NCI-H1694 treated with DMSO at 0.1 percent for 48 hours (cell line): ENCODE measurements at regions not wholly inside any gene's neighbourhood (a gene's known extent, or its start where the extent isn't known, plus 50 kb on each side); places are given as distances from the start of the nearest gene placed in this dataset.

Experiments
- DNase-seq: peaks from one replicate; lab custom pipeline; 2025; lab: John Stamatoyannopoulos, UW

GRCh38 chr16:65622871-65623270 lies 501.0 kb upstream of the CDH11 start:
- DNase-seq, result no peak

- DNase-seq, result no peak
Observed at GRCh38 chr16:65622151-65622550, 500.3 kb upstream of the CDH11 start.

GRCh38 chr16:65621640-65622039 lies 499.8 kb upstream of the CDH11 start:
- no peak for DNase-seq

- DNase-seq, result no peak
Observed at GRCh38 chr16:65619606-65620005, 497.7 kb upstream of the CDH11 start.

- DNase-seq, result no peak
Observed at GRCh38 chr16:65618931-65619330, 497.1 kb upstream of the CDH11 start.

- no peak for DNase-seq
Observed at GRCh38 chr16:65618333-65618732, 496.5 kb upstream of the CDH11 start.

- DNase-seq, result no peak
Observed at GRCh38 chr16:65617421-65617820, 495.6 kb upstream of the CDH11 start.

- DNase-seq, result no peak
Observed at GRCh38 chr16:65608455-65608854, 486.6 kb upstream of the CDH11 start.

- no peak for DNase-seq
Observed at GRCh38 chr16:65604771-65605170, 482.9 kb upstream of the CDH11 start.

- DNase-seq, result no peak
Observed at GRCh38 chr16:65601781-65602180, 479.9 kb upstream of the CDH11 start.

- no peak for DNase-seq
Observed at GRCh38 chr16:65600629-65601028, 478.8 kb upstream of the CDH11 start.

GRCh38 chr16:65600046-65600445 lies 478.2 kb upstream of the CDH11 start:
- no peak for DNase-seq

- no peak for DNase-seq
Observed at GRCh38 chr16:65598621-65599020, 476.8 kb upstream of the CDH11 start.

- DNase-seq, result no peak
Observed at GRCh38 chr16:65583498-65583897, 461.6 kb upstream of the CDH11 start.

GRCh38 chr16:65579050-65579449 lies 457.2 kb upstream of the CDH11 start:
- DNase-seq, result no peak

- DNase-seq, result no peak
Observed at GRCh38 chr16:65576631-65577030, 454.8 kb upstream of the CDH11 start.

GRCh38 chr16:65576139-65576538 lies 454.3 kb upstream of the CDH11 start:
- DNase-seq, result no peak

GRCh38 chr16:65574326-65574966 lies 452.6 kb upstream of the CDH11 start:
- DNase-seq, result no peak

GRCh38 chr16:65572156-65572555 lies 450.3 kb upstream of the CDH11 start:
- no peak for DNase-seq

GRCh38 chr16:65570261-65570660 lies 448.4 kb upstream of the CDH11 start:
- no peak for DNase-seq

GRCh38 chr16:65559846-65560245 lies 438.0 kb upstream of the CDH11 start:
- no peak for DNase-seq

- DNase-seq, result peak; percentile 9
Observed at GRCh38 chr16:65549689-65550088, 427.8 kb upstream of the CDH11 start.

GRCh38 chr16:65548470-65548869 lies 426.6 kb upstream of the CDH11 start:
- DNase-seq, result no peak

GRCh38 chr16:65547772-65548446 lies 426.0 kb upstream of the CDH11 start:
- DNase-seq, result no peak
